Erythroblast (primary cell): ENCODE measurements at regions not wholly inside any gene's neighbourhood (a gene's known extent, or its start where the extent isn't known, plus 50 kb on each side); places are given as distances from the start of the nearest gene placed in this dataset.

Experiments used
- GATA1 ChIP-seq: IDR thresholded peaks from 2 replicates; pipeline ENCODE4 v1.6.1; 2011; ENCODE audit warnings: low read depth, mild to moderate bottlenecking, control low read depth, low read length, moderate library complexity
- POLR2A ChIP-seq: IDR thresholded peaks from 2 replicates; pipeline ENCODE4 v1.6.1; 2011; ENCODE audit warnings: mild to moderate bottlenecking, low read length

DNA sequence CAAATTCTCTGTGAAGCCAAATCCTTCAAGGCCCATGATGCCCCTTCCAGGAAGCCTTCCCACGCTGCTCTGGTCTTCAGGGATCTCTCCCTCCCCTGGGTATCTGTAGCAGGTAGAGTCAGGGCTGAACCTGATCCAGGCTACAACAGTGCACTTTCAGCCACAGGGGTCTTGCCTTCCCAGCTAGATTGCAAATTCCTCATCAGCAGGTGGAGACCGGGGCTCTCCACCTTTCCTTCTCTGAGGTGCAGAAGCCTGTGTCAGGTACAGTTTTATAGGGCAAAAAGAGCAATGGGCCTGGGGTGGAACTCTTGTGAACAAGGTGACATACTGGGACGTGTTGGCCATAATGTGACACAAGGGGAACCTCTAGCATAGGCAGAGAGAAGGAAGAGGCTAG is 312.9 kb downstream of the MYCN start:
- TF ChIP-seq POLR2A: no peak
- TF ChIP-seq GATA1: no peak
